ENCODE measurements at regions not wholly inside any gene's neighbourhood (a gene's known extent, or its start where the extent isn't known, plus 50 kb on each side); places are given as distances from the start of the nearest gene placed in this dataset.

GRCh38 chr6:20313051-20313450, 88.6 kb upstream of the E2F3 start:
- DNase-seq (ENCODE audit: low read depth) = no peak

GRCh38 chr6:20313960-20314530, 87.6 kb upstream of the E2F3 start:
- DNase-seq (ENCODE audit: low read depth) = no peak

- no peak for DNase-seq (ENCODE audit: low read depth)
These were observed 86.5 kb upstream of the E2F3 start for GRCh38 chr6:20314866-20315845.

- DNase-seq (ENCODE audit: low read depth) = no peak
These were observed 84.2 kb upstream of the E2F3 start for GRCh38 chr6:20317430-20317829.

GRCh38 chr6:20318851-20319387, 82.8 kb upstream of the E2F3 start:
- no peak for DNase-seq (ENCODE audit: low read depth)

DNA sequence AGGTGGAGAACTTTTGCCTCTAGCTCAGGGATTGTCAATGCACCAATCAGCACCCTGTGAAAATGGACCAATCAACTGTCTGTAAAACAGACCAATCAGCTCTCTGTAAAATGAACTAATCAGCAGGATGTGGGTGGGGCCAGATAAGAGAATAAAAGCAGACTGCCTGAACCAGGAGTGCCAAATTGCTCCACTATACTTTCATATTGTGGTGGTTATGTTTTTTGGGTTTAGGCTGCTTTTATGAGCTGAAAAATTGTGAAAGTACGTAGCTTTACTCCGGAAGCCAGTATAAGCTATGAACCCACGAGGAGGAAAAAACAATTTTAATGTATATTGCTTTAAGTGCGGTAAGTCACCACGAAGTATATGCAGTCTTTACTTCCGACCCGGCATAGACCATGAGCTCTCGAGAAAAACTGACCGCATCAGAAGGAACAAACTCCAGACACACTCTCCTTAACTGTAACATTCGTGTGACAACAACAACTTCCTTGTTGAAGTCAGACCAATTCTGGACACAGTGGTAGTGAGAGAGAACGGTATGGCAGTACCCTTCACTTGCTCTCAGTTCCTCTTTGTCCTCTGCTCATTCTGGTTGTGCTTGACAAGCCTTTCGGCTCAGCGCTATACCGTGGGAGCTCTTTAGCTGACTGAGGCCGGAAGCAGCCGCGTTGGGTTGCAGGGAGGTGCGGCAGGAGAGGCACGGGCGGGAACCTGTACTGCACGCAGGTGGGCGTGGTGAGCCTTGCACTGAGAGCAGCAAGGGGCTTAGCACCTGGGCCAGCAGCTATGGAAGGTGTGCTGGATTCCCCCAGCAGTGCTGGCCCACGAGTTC, 81.9 kb upstream of the E2F3 start:
- DNase-seq (ENCODE audit: low read depth) = no peak

GRCh38 chr6:20325641-20326421, 75.8 kb upstream of the E2F3 start:
- no peak for DNase-seq (ENCODE audit: low read depth)

- no peak for DNase-seq (ENCODE audit: low read depth)
These were observed 75.3 kb upstream of the E2F3 start for GRCh38 chr6:20326422-20326728.

- DNase-seq (ENCODE audit: low read depth) = no peak
These were observed 74.5 kb upstream of the E2F3 start for GRCh38 chr6:20327141-20327540.

DNA sequence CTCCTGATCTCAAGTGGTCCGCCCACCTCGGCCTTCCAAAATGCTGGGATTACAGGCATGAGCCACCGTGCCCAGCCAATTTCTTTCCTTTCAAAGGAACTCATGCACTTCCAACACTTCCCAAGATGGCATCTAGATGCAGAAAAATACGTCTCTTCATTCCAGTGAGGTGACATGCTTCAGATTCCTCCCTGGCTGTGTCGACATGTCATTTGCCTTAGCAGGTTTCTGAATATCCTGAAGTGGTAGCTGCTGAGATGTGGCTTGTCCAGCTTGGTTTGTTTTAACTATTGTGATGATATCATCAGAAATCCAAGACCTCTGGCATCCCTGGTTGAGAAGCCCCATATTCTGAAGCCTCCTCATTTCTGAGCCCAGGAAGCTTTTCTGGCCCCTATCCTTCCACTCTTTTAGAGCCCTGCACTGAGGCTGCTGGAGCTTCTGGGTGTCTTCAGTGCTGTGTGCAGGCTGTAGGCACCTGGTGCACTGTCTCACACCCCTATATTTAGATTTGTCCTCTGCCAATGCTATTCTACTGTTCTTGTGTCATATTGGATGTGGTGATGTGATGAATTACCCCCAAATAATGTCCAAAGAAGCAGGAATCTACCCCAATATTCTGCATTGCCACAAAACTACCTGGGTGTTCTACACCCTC, 73.3 kb upstream of the E2F3 start:
- no peak for DNase-seq (ENCODE audit: low read depth)

DNA sequence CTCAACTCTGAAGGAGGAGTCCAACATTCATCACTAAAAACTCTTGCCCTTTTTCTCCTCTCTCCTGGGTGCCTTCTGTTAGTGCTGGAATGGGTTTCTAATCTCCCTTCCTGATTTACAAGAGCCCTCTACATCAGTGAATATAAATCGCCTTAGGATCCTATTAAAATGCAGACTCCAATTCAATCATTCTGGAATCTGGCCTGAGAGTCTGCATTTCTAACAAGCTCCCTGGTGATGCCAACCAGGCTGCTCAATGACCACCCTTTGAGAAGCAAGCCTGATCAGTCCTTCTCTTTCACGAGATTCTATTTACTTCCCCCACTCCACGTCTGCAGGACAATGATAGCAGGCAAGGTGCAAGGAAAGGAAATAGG, 72.8 kb upstream of the E2F3 start:
- DNase-seq (ENCODE audit: low read depth) = no peak

GRCh38 chr6:20331042-20331441, 70.6 kb upstream of the E2F3 start:
- no peak for DNase-seq (ENCODE audit: low read depth)

- no peak for DNase-seq (ENCODE audit: low read depth)
These were observed 70.1 kb upstream of the E2F3 start for GRCh38 chr6:20331625-20332024.

GRCh38 chr6:20332441-20333006, 69.2 kb upstream of the E2F3 start:
- DNase-seq (ENCODE audit: low read depth) = no peak

DNA sequence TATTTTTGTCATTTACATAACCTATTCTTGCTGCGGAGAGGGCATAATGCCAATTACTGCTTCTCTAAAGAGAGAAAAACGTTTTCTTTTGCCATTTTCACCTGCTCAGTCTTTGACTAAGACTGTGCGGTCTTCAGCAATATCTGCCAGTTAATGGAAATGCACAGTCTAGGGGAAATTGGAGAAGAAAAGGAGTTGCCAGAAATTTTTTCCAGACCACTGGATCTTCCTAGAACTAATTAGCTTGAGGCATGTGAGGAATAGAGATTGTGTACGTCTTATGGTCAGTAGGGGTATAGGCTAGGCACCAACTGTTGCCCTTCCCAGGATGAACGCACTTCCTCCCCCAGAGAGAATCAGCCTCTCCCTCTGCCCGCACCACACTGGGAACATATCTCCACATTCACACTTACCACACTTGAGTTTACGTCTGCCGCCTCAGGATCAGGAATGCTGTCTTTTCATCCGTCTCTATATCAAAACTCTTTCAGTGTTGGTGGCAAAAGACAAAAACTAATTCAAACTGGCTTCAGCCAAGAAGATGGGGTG, 67.9 kb upstream of the E2F3 start:
- DNase-seq (ENCODE audit: low read depth) = no peak

DNA sequence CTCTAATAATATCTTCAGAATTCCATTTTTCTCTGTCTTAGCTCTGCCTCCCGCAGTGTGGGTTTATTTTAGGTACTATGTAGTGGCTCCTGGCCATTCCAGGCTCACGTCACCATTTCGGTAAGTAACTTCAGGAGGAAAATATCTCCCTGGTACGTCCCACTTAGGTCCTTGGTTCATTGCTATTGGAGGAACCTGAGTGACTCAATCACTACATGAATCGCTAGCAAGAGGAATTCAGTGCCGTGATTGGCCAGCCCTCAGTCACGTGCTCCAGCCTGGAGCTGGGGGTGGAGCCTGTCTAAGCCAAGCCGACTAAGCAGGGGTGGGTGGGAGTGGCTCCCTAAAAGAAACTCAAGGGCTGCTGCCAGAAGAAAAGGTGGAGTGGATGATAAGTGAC, 67.3 kb upstream of the E2F3 start:
- DNase-seq (ENCODE audit: low read depth) = no peak

- no peak for DNase-seq (ENCODE audit: low read depth)
These were observed 66.7 kb upstream of the E2F3 start for GRCh38 chr6:20334962-20335361.

DNA sequence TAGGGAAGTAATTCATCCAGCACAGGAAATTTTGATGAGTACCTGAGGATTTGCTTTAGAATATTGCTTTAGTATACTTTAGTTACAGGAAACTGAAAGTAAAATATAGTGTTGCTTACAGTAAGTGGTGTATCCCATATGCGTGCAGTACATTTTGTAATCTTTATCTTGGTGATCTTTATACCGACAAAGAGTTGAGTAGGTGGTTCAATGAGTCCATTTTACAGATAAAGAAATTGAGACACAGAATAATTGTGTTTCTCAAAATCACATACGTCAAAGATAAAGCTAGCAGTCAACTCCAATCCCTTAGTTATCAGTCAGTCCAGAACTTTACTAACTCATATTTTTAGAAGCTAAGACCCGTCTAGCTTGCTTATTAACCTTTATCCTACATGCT, 65.8 kb upstream of the E2F3 start:
- DNase-seq (ENCODE audit: low read depth) = no peak

DNA sequence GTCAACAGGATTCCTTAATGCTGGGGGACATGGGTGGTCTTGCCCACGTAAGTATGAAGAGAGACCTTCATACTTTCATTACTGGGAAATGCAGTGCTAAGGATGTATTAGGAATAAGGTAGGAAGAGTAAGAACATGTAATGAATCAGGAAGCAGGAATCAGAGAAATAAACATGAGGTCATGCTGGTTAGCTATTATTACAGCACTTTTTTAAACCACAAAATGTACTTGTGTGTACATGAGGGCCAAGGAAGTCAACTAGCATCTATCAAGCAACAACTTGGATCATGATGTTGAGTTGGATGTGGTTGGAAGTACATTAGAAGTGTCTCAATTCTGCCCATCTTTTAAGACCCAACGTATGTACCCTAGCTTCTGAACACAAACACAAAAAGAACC, 63.5 kb upstream of the E2F3 start:
- no peak for DNase-seq (ENCODE audit: low read depth)

- DNase-seq (ENCODE audit: low read depth) = no peak
These were observed 61.4 kb upstream of the E2F3 start for GRCh38 chr6:20340068-20340848.
